GM19324 (cell line): ENCODE measurements at regions not wholly inside any gene's neighbourhood (a gene's known extent, or its start where the extent isn't known, plus 50 kb on each side); places are given as distances from the start of the nearest gene placed in this dataset.

ENCODE experiments used
- ATAC-seq: cut with Tn5 transposase; IDR thresholded peaks from one replicate; pipeline ENCODE4 v1.9.1; 2021; ENCODE audit warnings: mild to moderate bottlenecking, moderate library complexity; ENCODE audit not compliant: unreplicated experiment, low FRiP score

GRCh38 chr11:86122773-86123172, 53.9 kb upstream of the PICALM start:
- ATAC-seq, result no peak

DNA sequence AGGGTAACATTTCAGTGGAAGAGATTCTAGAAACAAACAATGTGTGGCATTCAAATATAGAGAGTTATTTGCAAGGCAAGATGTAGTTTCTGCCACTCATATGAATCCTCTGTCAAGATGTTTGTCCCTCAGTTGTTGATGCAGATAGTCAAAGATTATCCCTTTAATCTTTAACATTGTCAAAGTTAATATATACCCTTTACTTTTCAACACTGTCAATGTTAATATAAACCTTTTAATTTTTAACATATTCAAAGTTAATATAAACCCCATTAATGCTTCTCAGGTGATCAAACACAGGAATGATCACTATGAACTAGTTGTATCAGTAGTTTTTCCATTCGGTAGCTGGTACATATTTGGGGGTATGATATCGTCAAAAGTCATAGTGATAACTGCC, 51.9 kb upstream of the PICALM start:
- ATAC-seq, result no peak

- no peak for ATAC-seq
These were observed 51.0 kb upstream of the PICALM start for GRCh38 chr11:86119906-86120305.

DNA sequence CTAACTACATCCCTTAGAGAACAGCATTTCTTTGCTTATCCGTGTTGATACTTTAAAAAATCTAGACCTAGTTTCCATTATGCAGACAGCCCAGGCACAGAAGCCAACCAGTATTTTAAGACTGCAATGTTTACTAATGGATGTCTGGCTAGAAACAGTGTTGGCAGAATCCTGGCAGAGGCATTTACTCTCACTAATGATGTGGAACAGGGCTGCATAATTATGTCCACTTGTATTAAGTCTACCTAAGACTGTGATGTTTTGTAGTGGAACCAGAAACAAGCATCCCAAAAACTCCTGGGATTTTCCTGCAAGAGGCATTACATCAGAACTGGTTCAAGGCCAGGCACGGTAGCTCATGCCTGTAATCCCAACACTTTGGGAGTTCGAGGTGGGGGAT, 50.2 kb upstream of the PICALM start:
- no peak for ATAC-seq
